Stomach (tissue), 4 donors: ENCODE measurements at regions not wholly inside any gene's neighbourhood (a gene's known extent, or its start where the extent isn't known, plus 50 kb on each side); places are given as distances from the start of the nearest gene placed in this dataset.
"Not testable (repeated sequence)": the region's sequence is repeated elsewhere in the genome, so short reads cannot be mapped to it uniquely, and the experiment has no call there.

Source experiments
- EP300 ChIP-seq: sonication (generic); formaldehyde crosslinking; IDR thresholded peaks from one replicate; pipeline ENCODE4 v1.6.1; 2017; ENCODE audit warnings: antibody characterized with exemption
- POLR2A ChIP-seq, 4 donors: fragments of 450-650 bp; IDR thresholded peaks; one replicate each; pipeline ENCODE4 v1.6.1; 2016; ENCODE audit warnings: antibody characterized with exemption in 4 of 4, control low read depth in 2 of 4, mild to moderate bottlenecking in 1 of 4, moderate library complexity in 1 of 4
- TF ChIP-seq, protein P1 (sequence below), 7 experiments: fragments of 450-650 bp in 4 of 7; fragments of 200-600 bp in 3 of 7; sonication (generic) in 3 of 7; IDR thresholded peaks; one replicate each; pipeline ENCODE4 v1.5.1; 2016 to 2019; ENCODE audit warnings: antibody characterized with exemption in 7 of 7, control low read depth in 2 of 7, mild to moderate bottlenecking in 1 of 7

GRCh38 chr10:45175520-45176118 lies 139.8 kb downstream of the OR13A1 start:
- TF ChIP-seq, protein P1, sequence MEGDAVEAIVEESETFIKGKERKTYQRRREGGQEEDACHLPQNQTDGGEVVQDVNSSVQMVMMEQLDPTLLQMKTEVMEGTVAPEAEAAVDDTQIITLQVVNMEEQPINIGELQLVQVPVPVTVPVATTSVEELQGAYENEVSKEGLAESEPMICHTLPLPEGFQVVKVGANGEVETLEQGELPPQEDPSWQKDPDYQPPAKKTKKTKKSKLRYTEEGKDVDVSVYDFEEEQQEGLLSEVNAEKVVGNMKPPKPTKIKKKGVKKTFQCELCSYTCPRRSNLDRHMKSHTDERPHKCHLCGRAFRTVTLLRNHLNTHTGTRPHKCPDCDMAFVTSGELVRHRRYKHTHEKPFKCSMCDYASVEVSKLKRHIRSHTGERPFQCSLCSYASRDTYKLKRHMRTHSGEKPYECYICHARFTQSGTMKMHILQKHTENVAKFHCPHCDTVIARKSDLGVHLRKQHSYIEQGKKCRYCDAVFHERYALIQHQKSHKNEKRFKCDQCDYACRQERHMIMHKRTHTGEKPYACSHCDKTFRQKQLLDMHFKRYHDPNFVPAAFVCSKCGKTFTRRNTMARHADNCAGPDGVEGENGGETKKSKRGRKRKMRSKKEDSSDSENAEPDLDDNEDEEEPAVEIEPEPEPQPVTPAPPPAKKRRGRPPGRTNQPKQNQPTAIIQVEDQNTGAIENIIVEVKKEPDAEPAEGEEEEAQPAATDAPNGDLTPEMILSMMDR (IDR thresholded peaks at IDR 0.05) = not testable (repeated sequence)
- not testable (repeated sequence) for TF ChIP-seq EP300; POLR2A (IDR thresholded peaks at IDR 0.05)
